Keratinocyte (primary cell): ENCODE measurements at regions not wholly inside any gene's neighbourhood (a gene's known extent, or its start where the extent isn't known, plus 50 kb on each side); places are given as distances from the start of the nearest gene placed in this dataset.

Source experiments
- DNase-seq: peaks from one replicate; pipeline ENCODE4 v3.0.0-alpha.2; 2011; ENCODE audit warnings: low read depth, missing footprints, low spot score
- FAIRE-seq: peaks from 2 replicates; lab custom pipeline; 2011; peaks lifted over from hg19 to GRCh38; lab: Jason Lieb, UNC
- H2AFZ ChIP-seq: 2 replicates; pipeline ENCODE4 v1.6.0; 2012; ENCODE audit warnings: low read length, control low read depth, inconsistent platforms; ENCODE audit not compliant: control insufficient read depth
- H3K27ac ChIP-seq: 2 replicates; pipeline ENCODE4 v1.5.1; 2011; ENCODE audit warnings: low read length; ENCODE audit not compliant: control insufficient read depth, insufficient read depth
- H3K27me3 ChIP-seq: 3 replicates; pipeline ENCODE4 v1.6.0; 2011; ENCODE audit warnings: low read length; ENCODE audit not compliant: control insufficient read depth, insufficient read depth; ENCODE audit errors: extremely low read depth
- H3K36me3 ChIP-seq, 2 experiments: 2 replicates in 1 of 2; 3 replicates in 1 of 2; pipeline ENCODE4 v1.5.1; 2011; ENCODE audit warnings: low read length in 2 of 2, mild to moderate bottlenecking in 1 of 2; ENCODE audit not compliant: control insufficient read depth in 2 of 2, insufficient read depth in 2 of 2; ENCODE audit errors: extremely low read depth in 1 of 2
- H3K4me1 ChIP-seq: 3 replicates; pipeline ENCODE4 v1.5.1; 2011; ENCODE audit warnings: low read length; ENCODE audit not compliant: control insufficient read depth, insufficient read depth; ENCODE audit errors: extremely low read depth
- H3K4me2 ChIP-seq: 3 replicates; pipeline ENCODE4 v1.6.0; 2011; ENCODE audit warnings: low read depth, low read length; ENCODE audit not compliant: control insufficient read depth, insufficient read depth; ENCODE audit errors: extremely low read depth
- H3K4me3 ChIP-seq, 3 experiments: fragments of 200-600 bp in 1 of 3; sonication (generic) in 1 of 3; 2 replicates in 2 of 3; 3 replicates in 1 of 3; pipeline ENCODE4 v1.5.1; 2011 to 2016; ENCODE audit warnings: low read length in 3 of 3, mild to moderate bottlenecking in 3 of 3, control low read depth in 2 of 3, inconsistent platforms in 1 of 3, low read depth in 1 of 3, mixed read lengths in 1 of 3, mixed run types in 1 of 3, moderate library complexity in 1 of 3; ENCODE audit not compliant: control insufficient read depth in 2 of 3, insufficient read depth in 2 of 3; ENCODE audit errors: extremely low read depth in 1 of 3
- H3K79me2 ChIP-seq: 2 replicates; pipeline ENCODE4 v1.6.0; 2012; ENCODE audit warnings: low read length; ENCODE audit not compliant: control insufficient read depth, insufficient read depth
- H3K9ac ChIP-seq: 3 replicates; pipeline ENCODE4 v1.6.0; 2011; ENCODE audit warnings: low read length; ENCODE audit not compliant: control insufficient read depth, insufficient read depth; ENCODE audit errors: extremely low read depth
- H3K9me1 ChIP-seq: 3 replicates; pipeline ENCODE4 v1.6.0; 2011; ENCODE audit warnings: low read length; ENCODE audit not compliant: control insufficient read depth, insufficient read depth; ENCODE audit errors: extremely low read depth
- H3K9me3 ChIP-seq: 2 replicates; pipeline ENCODE4 v1.5.1; 2012; ENCODE audit warnings: low read depth, low read length; ENCODE audit not compliant: control insufficient read depth
- H4K20me1 ChIP-seq: 3 replicates; pipeline ENCODE4 v1.6.0; 2011; ENCODE audit warnings: low read length; ENCODE audit not compliant: control insufficient read depth, insufficient read depth; ENCODE audit errors: extremely low read depth
- EZH2 ChIP-seq: IDR thresholded peaks from one replicate; pipeline ENCODE4 v1.6.1; 2012; ENCODE audit warnings: inconsistent platforms, mild to moderate bottlenecking, low read length, moderate library complexity
- dilution Hi-C: fragments of 300-500 bp; cut with MboI; formaldehyde crosslinking; loops from one replicate; pipeline ENCODE4 v1.7.0; 2020; ENCODE audit warnings: low sequenced_read_pairs; ENCODE audit not compliant: extremely low pct_ligation_motif_present
- TF ChIP-seq, protein P1 (sequence below), 3 experiments: IDR thresholded peaks in 1 of 3; conservative IDR thresholded peaks in 1 of 3; optimal IDR thresholded peaks in 1 of 3; 2 replicates in 2 of 3; 3 replicates in 1 of 3; pipeline versions ENCODE3 to v1.5.1; 2011; ENCODE audit warnings: low read length in 3 of 3, mild to moderate bottlenecking in 3 of 3, moderate library complexity in 2 of 3, control low read depth in 1 of 3, inconsistent platforms in 1 of 3; ENCODE audit not compliant: insufficient read depth in 2 of 3; ENCODE audit errors: extremely low read depth in 1 of 3

DNA sequence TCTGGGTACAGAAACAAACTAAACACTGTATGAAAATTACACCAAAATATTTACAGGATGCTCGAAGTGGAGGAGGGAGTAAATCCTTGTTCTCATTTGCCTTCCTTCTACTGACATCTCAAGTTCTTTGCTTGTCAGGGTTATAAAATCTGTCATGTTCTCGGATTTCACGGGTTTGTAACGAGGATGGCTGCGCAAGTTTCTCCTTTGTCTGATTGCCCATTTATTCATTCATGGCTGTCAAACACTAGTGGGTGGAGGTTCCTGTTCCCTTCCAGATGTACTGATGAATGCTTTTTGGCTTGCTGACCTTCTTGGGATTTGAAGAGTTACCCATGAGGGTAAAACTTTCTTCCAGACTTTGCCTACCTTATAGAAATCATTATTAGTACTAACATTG lies 206.9 kb downstream of the SPCS3 start:
- TF ChIP-seq, protein P1, sequence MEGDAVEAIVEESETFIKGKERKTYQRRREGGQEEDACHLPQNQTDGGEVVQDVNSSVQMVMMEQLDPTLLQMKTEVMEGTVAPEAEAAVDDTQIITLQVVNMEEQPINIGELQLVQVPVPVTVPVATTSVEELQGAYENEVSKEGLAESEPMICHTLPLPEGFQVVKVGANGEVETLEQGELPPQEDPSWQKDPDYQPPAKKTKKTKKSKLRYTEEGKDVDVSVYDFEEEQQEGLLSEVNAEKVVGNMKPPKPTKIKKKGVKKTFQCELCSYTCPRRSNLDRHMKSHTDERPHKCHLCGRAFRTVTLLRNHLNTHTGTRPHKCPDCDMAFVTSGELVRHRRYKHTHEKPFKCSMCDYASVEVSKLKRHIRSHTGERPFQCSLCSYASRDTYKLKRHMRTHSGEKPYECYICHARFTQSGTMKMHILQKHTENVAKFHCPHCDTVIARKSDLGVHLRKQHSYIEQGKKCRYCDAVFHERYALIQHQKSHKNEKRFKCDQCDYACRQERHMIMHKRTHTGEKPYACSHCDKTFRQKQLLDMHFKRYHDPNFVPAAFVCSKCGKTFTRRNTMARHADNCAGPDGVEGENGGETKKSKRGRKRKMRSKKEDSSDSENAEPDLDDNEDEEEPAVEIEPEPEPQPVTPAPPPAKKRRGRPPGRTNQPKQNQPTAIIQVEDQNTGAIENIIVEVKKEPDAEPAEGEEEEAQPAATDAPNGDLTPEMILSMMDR (optimal IDR thresholded peaks at IDR 0.05 in 1 of 3, IDR thresholded peaks at IDR 0.05 in 1 of 3, conservative IDR thresholded peaks at IDR 0.05 in 1 of 3; ENCODE audit: extremely low read depth in 1 of 3, insufficient read depth in 2 of 3, low read length in 3 of 3): no peak
- no peak for TF ChIP-seq EZH2
- no peaks in the 10 kb centered on the region for H3K9me1 ChIP-seq
- no peaks in the 10 kb centered on the region for H3K9me3 ChIP-seq
- no peak overlapping the region for H3K27ac ChIP-seq
- DNase-seq: no peak
- dilution Hi-C loops: no loop called here
- H3K4me2 ChIP-seq: no peak overlapping the region
- no peaks in the 10 kb centered on the region for H3K36me3 ChIP-seq
- no peaks in the 10 kb centered on the region for H4K20me1 ChIP-seq
- no peak overlapping the region for H3K9ac ChIP-seq
- no peak overlapping the region for H2AFZ ChIP-seq
- no peaks in the 10 kb centered on the region for H3K4me1 ChIP-seq
- no peak overlapping the region for H3K4me3 ChIP-seq
- no peaks in the 10 kb centered on the region for H3K79me2 ChIP-seq
- FAIRE-seq: no peak
- H3K27me3 ChIP-seq: no peaks in the 10 kb centered on the region

DNA sequence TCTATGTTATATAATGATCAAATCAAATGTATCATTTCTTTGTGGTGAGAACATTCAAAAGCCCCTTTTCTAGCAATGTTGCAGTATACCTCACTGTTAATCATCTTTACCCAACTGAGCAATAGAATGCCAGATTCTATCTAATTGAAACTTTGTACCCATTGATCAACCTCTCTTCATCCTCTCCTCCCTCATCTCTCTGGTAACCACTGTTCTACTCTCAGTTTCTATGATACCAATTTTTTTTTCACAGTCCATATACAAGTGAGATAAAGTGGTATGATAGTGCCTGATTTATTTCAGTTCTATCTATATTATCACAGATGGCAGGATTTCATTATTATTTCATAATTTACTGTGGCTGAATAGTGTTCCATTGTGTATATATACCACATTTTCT lies 209.8 kb downstream of the SPCS3 start:
- DNase-seq (no peak), FAIRE-seq (no peak)
- dilution Hi-C loops: no loop called here
- no peak overlapping the region for H2AFZ ChIP-seq
- no peaks in the 10 kb centered on the region for H3K9me1 ChIP-seq
- H3K79me2 ChIP-seq: no peaks in the 10 kb centered on the region
- H3K27me3 ChIP-seq: no peaks in the 10 kb centered on the region
- no peaks in the 10 kb centered on the region for H4K20me1 ChIP-seq
- no peak overlapping the region for H3K27ac ChIP-seq
- H3K4me2 ChIP-seq: no peak overlapping the region
- H3K36me3 ChIP-seq: no peaks in the 10 kb centered on the region
- no peak overlapping the region for H3K9ac ChIP-seq
- TF ChIP-seq EZH2: no peak
- TF ChIP-seq, protein P1 (optimal IDR thresholded peaks at IDR 0.05 in 1 of 3, IDR thresholded peaks at IDR 0.05 in 1 of 3, conservative IDR thresholded peaks at IDR 0.05 in 1 of 3; ENCODE audit: extremely low read depth in 1 of 3, insufficient read depth in 2 of 3, low read length in 3 of 3): no peak
- no peaks in the 10 kb centered on the region for H3K4me1 ChIP-seq
- no peaks in the 10 kb centered on the region for H3K9me3 ChIP-seq
- H3K4me3 ChIP-seq: no peak overlapping the region
